Panc1 (cell line): ENCODE measurements at regions not wholly inside any gene's neighbourhood (a gene's known extent, or its start where the extent isn't known, plus 50 kb on each side); places are given as distances from the start of the nearest gene placed in this dataset.

ENCODE experiments used
- ATAC-seq: fragments of 200-7000 bp; cut with Tn5 transposase; 2 replicates; pipeline ENCODE4 v1.9.1; 2020; ENCODE audit warnings: mild to moderate bottlenecking, moderate library complexity
- BruUV-seq: library from RNA; stranded (reverse); fragments of 400-500 nt; replicated peaks from 2 replicates; lab custom pipeline; 2021; lab: Mats Ljungman, UMichigan
- CTCF ChIA-PET: fragments of 300-600 bp; sonication (Branson Sonifier 250); formaldehyde crosslinking; loops from one replicate; lab custom pipeline; 2022; ENCODE audit warnings: antibody characterized with exemption; lab: Charles Lee
- POLR2A ChIA-PET: fragments of 300-600 bp; sonication (Branson Sonifier 250); formaldehyde crosslinking; loops from one replicate; lab custom pipeline; 2022; ENCODE audit warnings: antibody characterized with exemption; lab: Charles Lee
- DNase-seq: peaks from one replicate; pipeline ENCODE4 v3.0.0-alpha.2; 2010; ENCODE audit warnings: low read depth, low spot score
- H3K27ac ChIP-seq: 2 replicates; pipeline ENCODE4 v1.5.1; 2011; ENCODE audit warnings: mild to moderate bottlenecking, low read length, inconsistent platforms
- H3K27me3 ChIP-seq: fragments of 200-500 bp; sonication (Bioruptor generic); 2 replicates; pipeline ENCODE4 v1.6.0; 2014; ENCODE audit warnings: low read length, inconsistent platforms; ENCODE audit not compliant: control insufficient read depth, insufficient read depth
- H3K36me3 ChIP-seq: fragments of 200-500 bp; sonication (Bioruptor generic); 2 replicates; pipeline ENCODE4 v1.5.1; 2014; ENCODE audit warnings: inconsistent platforms, mild to moderate bottlenecking, low read length, moderate library complexity; ENCODE audit not compliant: control insufficient read depth, insufficient read depth
- H3K4me1 ChIP-seq: 2 replicates; pipeline ENCODE4 v1.5.1; 2011; ENCODE audit warnings: inconsistent platforms, mild to moderate bottlenecking, low read length, moderate library complexity; ENCODE audit not compliant: control insufficient read depth, insufficient read depth
- H3K4me3 ChIP-seq, 2 experiments: 2 replicates each; pipeline ENCODE4 v1.5.1; 2011 to 2012; ENCODE audit warnings: low read depth in 2 of 2, low read length in 2 of 2, mild to moderate bottlenecking in 2 of 2, inconsistent platforms in 1 of 2, moderate library complexity in 1 of 2
- H3K9me3 ChIP-seq: fragments of 200-500 bp; sonication (Bioruptor generic); 2 replicates; pipeline ENCODE4 v1.5.1; 2014; ENCODE audit warnings: low read depth, mild to moderate bottlenecking, inconsistent platforms, low read length, moderate library complexity; ENCODE audit not compliant: control insufficient read depth, insufficient read depth
- CTCF ChIP-seq: fragments of 450-650 bp; IDR thresholded peaks from 2 replicates; pipeline ENCODE4 v1.5.1; 2017; ENCODE audit warnings: mild to moderate bottlenecking
- POLR2AphosphoS5 ChIP-seq: IDR thresholded peaks from 2 replicates; pipeline ENCODE4 v1.6.1; 2012; ENCODE audit warnings: mild to moderate bottlenecking, low read depth, low read length, moderate library complexity
- REST ChIP-seq, 2 experiments: IDR thresholded peaks; 2 replicates each; pipeline ENCODE4 v1.6.1; 2011 to 2012; ENCODE audit warnings: low read depth in 2 of 2, control low read depth in 1 of 2, low read length in 1 of 2, mild to moderate bottlenecking in 1 of 2, moderate library complexity in 1 of 2; ENCODE audit not compliant: insufficient read depth in 1 of 2
- SIN3A ChIP-seq: IDR thresholded peaks from 2 replicates; pipeline ENCODE4 v1.6.1; 2012; ENCODE audit warnings: low read depth, mild to moderate bottlenecking, low read length, moderate library complexity, borderline replicate concordance; ENCODE audit not compliant: insufficient read depth
- TCF7L2 ChIP-seq: IDR thresholded peaks from 2 replicates; pipeline ENCODE4 v1.6.1; 2011; ENCODE audit warnings: mild to moderate bottlenecking, low read depth, low read length, inconsistent platforms
- in situ Hi-C: cut with HindIII; loops from 2 replicates; pipeline ENCODE4 v1.10.0; 2016; ENCODE audit warnings: low sequenced_read_pairs, low pct_unique_long_range_greater_than_20kb
- intact Hi-C: fragments of 100-400 bp; cut with micrococcal nuclease; formaldehyde crosslinking; loops from one replicate; pipeline ENCODE4 v1.10.0; 2022; ENCODE audit not compliant: unreplicated experiment

- no peak overlapping the region for H3K27ac ChIP-seq
- DNase-seq (no peak), ATAC-seq (no peak)
- POLR2A ChIA-PET: no interaction called here
- H3K27me3 ChIP-seq: no peaks in the 10 kb centered on the region
- in situ Hi-C loops: no loop called here
- no peaks in the 10 kb centered on the region for H3K9me3 ChIP-seq
- CTCF ChIA-PET: no interaction called here
- no peak overlapping the region for H3K4me3 ChIP-seq
- H3K36me3 ChIP-seq: no peaks in the 10 kb centered on the region
- no peak for TF ChIP-seq REST (IDR thresholded peaks at IDR 0.05; ENCODE audit: insufficient read depth in 1 of 2, low read depth in 2 of 2, low read length in 1 of 2)
- TF ChIP-seq CTCF: no peak
- no peak for TF ChIP-seq SIN3A
- TF ChIP-seq POLR2AphosphoS5: no peak
- TF ChIP-seq TCF7L2: no peak
- intact Hi-C loops: no loop called here
- H3K4me1 ChIP-seq: no peaks in the 10 kb centered on the region
- BruUV-seq: no TSS peak
Measured at GRCh38 chr18:4573735-4574134, 118.6 kb upstream of the DLGAP1 start.

GRCh38 chr18:4557502-4557901 lies 102.4 kb upstream of the DLGAP1 start:
- no TSS peak for BruUV-seq
- Histone ChIP-seq H3K4me1 (no peaks in the 10 kb centered on the region), H3K4me3 (no peak overlapping the region), H3K27ac (no peak overlapping the region), H3K9me3 (no peaks in the 10 kb centered on the region), H3K36me3 (no peaks in the 10 kb centered on the region), H3K27me3 (no peaks in the 10 kb centered on the region)
- CTCF ChIA-PET: no interaction called here
- TF ChIP-seq REST (IDR thresholded peaks at IDR 0.05; ENCODE audit: insufficient read depth in 1 of 2, low read depth in 2 of 2, low read length in 1 of 2) (no peak), TCF7L2 (no peak), CTCF (no peak), POLR2AphosphoS5 (no peak), SIN3A (no peak)
- POLR2A ChIA-PET: no interaction called here
- intact Hi-C loops: no loop called here
- in situ Hi-C loops: no loop called here
- no peak for DNase-seq
- no peak for ATAC-seq
